GM12892 (cell line): ENCODE measurements at regions not wholly inside any gene's neighbourhood (a gene's known extent, or its start where the extent isn't known, plus 50 kb on each side); places are given as distances from the start of the nearest gene placed in this dataset.

Experiments
- DNase-seq: peaks from one replicate; pipeline ENCODE4 v3.0.0; 2011; ENCODE audit not compliant: insufficient read length
- FAIRE-seq: peaks from 2 replicates; lab custom pipeline; 2011; peaks lifted over from hg19 to GRCh38; lab: Jason Lieb, UNC
- POLR2A ChIP-seq: IDR thresholded peaks from 2 replicates; pipeline ENCODE4 v1.6.1; 2011; ENCODE audit warnings: low read depth, low read length, control low read depth
- POLR2AphosphoS5 ChIP-seq: IDR thresholded peaks from 2 replicates; pipeline ENCODE4 v1.6.1; 2011; ENCODE audit warnings: low read depth, low read length, control low read depth
- TAF1 ChIP-seq: IDR thresholded peaks from 2 replicates; pipeline ENCODE4 v1.6.1; 2011; ENCODE audit warnings: low read depth, mild to moderate bottlenecking, control low read depth, low read length, borderline replicate concordance

DNA sequence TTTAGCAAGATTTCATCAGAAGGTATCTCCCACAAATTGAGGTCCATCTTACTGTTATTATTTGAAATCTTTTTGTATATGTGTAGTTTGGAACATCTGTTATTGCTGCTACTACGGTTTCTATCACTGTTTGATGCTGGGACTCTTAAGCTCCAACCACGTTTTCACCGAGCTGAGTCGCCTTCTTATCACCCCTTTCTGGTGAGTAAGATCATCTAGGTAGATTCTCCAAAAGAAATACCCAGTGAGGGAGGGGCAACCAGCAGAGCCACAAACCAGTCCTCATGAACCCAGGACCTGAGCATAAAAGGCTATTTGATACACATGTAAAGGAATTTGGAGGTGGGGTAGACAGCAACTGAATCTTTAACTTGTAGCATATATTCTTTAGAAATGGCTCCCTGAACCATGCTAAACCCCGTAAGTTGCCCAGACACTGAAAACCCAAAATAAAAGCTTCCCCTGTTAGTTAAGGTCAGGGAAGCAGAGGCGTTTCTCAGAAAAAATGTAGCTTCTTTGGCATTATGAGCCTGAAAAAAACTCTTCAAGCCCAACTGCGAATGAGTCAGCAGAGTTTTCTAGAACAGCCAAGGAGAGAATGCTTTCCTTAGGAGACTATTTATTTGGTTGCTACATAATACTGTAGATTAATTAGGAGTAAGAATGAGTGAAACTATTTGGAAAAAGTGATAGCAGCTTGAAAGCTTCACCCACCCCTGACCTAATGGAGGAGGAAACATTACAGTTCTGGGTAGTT is 53.8 kb upstream of the ATXN3L start:
- TF ChIP-seq POLR2AphosphoS5: no peak
- TF ChIP-seq POLR2A: no peak
- TF ChIP-seq TAF1: no peak
- DNase-seq (no peak), FAIRE-seq (peak; percentile 82)

DNA sequence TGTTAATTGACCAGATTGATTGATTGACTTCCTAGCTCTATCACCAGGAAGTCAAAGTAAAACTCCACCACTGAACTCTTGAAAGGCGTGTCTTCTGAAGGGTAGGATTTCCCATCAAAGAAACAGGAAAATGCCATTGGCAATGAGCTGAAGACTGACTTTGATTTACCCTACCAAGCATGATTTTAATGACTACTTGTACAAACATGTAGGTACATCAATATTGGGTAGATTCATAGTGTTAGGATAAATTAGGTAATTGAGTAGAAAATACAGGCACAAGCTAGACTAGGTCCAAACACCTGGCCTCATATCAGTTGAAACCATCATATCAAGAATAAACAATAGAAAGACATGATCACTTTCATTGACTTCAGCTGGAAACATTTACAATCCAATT is 53.2 kb upstream of the ATXN3L start:
- DNase-seq (no peak), FAIRE-seq (peak; percentile 80)
- TF ChIP-seq POLR2A (no peak), TAF1 (no peak), POLR2AphosphoS5 (no peak)

DNA sequence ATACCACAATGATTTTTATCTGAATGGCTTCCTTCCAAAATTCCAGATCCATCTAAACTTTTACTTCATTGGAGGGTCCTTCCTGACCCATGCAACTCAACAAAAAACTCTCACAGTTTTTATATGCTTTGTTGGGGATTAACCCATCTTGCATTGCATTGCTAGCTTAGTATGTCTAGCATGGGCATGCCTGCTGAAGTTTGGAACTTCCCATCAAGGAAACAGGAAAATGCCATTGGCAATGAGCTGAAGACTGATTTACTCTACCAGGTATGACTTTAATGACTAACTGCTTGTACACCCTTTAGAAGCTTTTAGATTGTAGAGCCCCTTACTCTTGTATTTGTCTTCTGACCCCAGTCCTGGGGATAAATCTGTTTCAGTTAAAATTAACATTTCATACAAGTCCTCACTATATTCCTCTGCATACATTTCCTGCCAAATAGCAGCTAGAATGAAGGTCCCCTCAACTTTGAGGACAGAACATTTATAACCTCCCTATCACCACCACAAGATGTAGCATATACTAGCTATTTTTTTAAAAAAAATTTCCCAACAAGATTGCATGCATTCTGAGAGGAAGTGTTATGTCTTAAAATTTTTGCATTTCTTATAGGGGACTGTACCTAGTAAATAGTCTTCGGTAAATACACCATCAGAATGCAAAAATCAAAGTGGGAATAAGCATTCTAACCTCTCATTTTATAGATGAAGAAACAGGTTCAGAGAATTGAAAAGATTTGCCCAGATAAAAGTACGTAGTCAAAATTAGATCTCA is 52.5 kb upstream of the ATXN3L start:
- FAIRE-seq (peak; percentile 9), DNase-seq (no peak)
- TF ChIP-seq POLR2A (no peak), POLR2AphosphoS5 (no peak), TAF1 (no peak)

DNA sequence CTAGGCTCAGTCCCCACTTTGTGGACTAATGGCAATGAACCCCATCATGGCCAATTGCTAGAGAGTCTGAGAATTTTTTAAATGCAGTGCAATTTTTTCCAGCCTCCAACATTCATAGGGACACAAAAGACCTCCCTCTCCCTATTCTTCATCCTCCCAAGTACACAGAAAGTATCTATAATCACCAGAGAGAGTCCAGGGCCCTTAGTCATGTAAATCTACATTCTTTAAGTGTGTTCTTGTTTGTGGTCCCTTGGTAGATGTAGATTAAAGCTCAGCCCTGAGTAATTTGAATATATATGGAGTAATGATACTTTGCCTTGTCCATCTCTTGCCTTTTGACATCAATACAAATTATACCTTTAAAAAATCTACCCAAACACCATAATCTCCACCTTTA is 51.3 kb upstream of the ATXN3L start:
- DNase-seq: no peak
- no peak for FAIRE-seq
- TF ChIP-seq POLR2AphosphoS5: no peak
- TF ChIP-seq POLR2A: no peak
- TF ChIP-seq TAF1: no peak

DNA sequence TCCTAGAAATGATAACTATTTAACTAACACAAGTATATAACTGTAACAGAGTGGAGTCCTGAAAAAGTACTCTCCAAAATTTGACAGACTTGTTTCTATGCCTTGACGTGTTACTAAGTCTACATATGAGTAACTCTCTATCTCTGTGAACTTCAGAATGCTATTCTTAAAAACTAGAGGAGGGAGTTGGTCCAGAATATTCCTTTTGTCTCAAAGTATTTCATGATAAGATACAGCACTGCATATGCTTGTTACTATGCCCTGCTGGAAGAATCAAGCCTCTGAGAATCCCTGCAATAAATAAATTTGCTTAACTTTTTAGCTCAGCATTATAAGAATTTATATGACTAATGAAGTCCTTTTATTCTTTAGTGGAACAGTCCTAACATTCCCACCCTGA is 50.9 kb upstream of the ATXN3L start:
- no peak for DNase-seq

More for the DNA sequence above, 50.9 kb upstream of the ATXN3L start:
- TF ChIP-seq POLR2AphosphoS5 (no peak), TAF1 (no peak), POLR2A (no peak)
- no peak for FAIRE-seq
